Ascending aorta (tissue), 2 donors: ENCODE measurements at regions not wholly inside any gene's neighbourhood (a gene's known extent, or its start where the extent isn't known, plus 50 kb on each side); places are given as distances from the start of the nearest gene placed in this dataset.

Source experiments
- DNase-seq, 2 donors: peaks; one replicate each; pipeline ENCODE4 v3.0.0-alpha.2; 2019; ENCODE audit warnings: low spot score in 2 of 2
- H3K27ac ChIP-seq, 2 donors: fragments of 200-600 bp; sonication (generic); one replicate each; pipeline ENCODE4 v1.5.1; 2016 to 2017; ENCODE audit warnings: mild to moderate bottlenecking in 1 of 2
- H3K27me3 ChIP-seq: fragments of 200-600 bp; sonication (generic); one replicate; pipeline ENCODE4 v1.5.1; 2017
- H3K36me3 ChIP-seq, 2 donors: fragments of 200-600 bp; sonication (generic); one replicate each; pipeline ENCODE4 v1.5.1; 2016
- H3K4me1 ChIP-seq, 2 donors: fragments of 200-600 bp; sonication (generic); one replicate each; pipeline ENCODE4 v1.5.1; 2016 to 2017; ENCODE audit warnings: mild to moderate bottlenecking in 1 of 2
- H3K4me3 ChIP-seq, 2 donors: fragments of 200-600 bp; sonication (generic); one replicate each; pipeline ENCODE4 v1.5.1; 2016 to 2017; ENCODE audit warnings: mild to moderate bottlenecking in 1 of 2
- H3K9me3 ChIP-seq, 2 donors: fragments of 200-600 bp; sonication (generic); one replicate each; pipeline ENCODE4 v1.5.1; 2016
- intact Hi-C: fragments of 100-400 bp; cut with DNase I; formaldehyde crosslinking; loops from one replicate; pipeline ENCODE4 v1.15.1; 2023
- TF ChIP-seq, protein P1 (sequence below), 3 experiments: fragments of 200-600 bp in 2 of 3; fragments of 450-650 bp in 1 of 3; sonication (generic) in 2 of 3; IDR thresholded peaks; one replicate each; pipeline ENCODE4 v1.5.1; 2016 to 2019; ENCODE audit warnings: antibody characterized with exemption in 3 of 3, mild to moderate bottlenecking in 1 of 3, moderate library complexity in 1 of 3

DNA sequence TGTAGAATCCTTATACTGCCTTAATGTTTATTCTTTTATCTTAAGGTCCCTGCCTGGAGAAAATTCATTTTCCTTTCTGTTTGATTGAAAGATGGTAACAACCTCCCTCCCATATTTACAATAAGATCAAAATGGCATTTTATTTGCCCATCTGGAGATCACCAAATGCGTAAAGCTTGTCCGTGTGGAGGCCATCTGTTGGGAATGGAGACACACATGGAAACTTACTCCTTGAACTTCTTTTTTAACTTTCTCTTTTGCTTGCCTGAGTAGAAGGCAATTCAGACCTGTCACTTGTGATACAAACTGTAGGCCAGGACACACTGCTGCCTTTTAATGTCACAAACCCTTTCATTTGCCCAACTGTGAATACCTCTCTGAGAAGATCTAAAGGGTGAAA lies 144.8 kb upstream of the CEP162 start:
- intact Hi-C loops: no loop called here
- Histone ChIP-seq H3K27me3 (no peaks in the 10 kb centered on the region), H3K27ac (no peak overlapping the region), H3K4me3 (no peak overlapping the region), H3K4me1 (no peaks in the 10 kb centered on the region), H3K9me3 (no peaks in the 10 kb centered on the region), H3K36me3 (no peaks in the 10 kb centered on the region)
- DNase-seq: no peak
- TF ChIP-seq, protein P1, sequence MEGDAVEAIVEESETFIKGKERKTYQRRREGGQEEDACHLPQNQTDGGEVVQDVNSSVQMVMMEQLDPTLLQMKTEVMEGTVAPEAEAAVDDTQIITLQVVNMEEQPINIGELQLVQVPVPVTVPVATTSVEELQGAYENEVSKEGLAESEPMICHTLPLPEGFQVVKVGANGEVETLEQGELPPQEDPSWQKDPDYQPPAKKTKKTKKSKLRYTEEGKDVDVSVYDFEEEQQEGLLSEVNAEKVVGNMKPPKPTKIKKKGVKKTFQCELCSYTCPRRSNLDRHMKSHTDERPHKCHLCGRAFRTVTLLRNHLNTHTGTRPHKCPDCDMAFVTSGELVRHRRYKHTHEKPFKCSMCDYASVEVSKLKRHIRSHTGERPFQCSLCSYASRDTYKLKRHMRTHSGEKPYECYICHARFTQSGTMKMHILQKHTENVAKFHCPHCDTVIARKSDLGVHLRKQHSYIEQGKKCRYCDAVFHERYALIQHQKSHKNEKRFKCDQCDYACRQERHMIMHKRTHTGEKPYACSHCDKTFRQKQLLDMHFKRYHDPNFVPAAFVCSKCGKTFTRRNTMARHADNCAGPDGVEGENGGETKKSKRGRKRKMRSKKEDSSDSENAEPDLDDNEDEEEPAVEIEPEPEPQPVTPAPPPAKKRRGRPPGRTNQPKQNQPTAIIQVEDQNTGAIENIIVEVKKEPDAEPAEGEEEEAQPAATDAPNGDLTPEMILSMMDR (IDR thresholded peaks at IDR 0.05): no peak

DNA sequence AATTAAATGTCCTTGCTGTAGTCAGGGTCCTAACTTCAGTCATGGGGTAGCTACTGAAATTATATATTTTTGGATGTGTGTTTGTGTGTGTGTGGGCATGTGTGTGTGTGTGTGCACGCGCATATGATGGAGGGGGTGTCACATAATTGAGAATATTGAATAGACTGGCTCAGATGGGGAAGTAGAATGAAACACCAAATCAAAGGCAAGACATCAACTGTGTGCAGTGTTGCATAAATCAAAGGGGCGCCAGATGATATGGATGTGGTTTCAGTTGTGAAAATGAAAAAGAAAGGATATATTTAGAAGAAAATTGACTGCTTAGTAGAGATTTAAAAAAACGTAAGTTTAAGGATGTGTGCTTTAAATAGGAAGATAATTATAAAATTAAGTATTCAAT lies 144.2 kb upstream of the CEP162 start:
- TF ChIP-seq, protein P1 (IDR thresholded peaks at IDR 0.05): no peak

DNA sequence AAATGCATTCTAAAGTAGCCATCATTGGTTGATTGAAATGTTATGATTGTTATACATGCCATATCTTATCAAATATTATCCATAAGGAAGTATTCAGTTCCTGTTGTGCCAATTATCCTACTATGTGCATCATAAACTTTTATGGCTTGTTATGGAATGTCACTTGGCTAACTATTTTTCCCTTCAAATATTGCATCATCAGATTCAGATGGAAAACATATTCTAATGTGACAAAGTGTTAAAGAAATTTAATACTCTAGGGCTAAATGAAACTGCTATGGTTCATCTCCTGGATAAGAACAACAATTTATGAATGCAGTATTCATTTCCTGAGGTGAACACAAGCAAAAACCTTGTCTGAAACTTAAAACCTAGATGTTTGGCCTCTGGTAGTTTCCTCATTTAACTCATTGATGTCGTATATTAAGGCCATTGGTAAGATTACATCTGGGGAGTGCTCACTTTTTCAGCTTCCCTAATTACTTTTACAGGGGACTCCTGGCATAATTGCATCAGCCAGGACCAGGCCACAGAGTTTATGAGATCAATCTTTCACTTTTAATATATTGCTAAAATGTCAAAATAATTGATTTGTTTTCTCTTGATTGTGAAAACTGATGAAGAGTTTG lies 134.9 kb upstream of the CEP162 start:
- no peak for DNase-seq
- H3K9me3 ChIP-seq: no peaks in the 10 kb centered on the region
- no peaks in the 10 kb centered on the region for H3K27me3 ChIP-seq
- H3K36me3 ChIP-seq: no peaks in the 10 kb centered on the region
- TF ChIP-seq, protein P1 (IDR thresholded peaks at IDR 0.05): no peak
- no peaks in the 10 kb centered on the region for H3K4me1 ChIP-seq
- H3K27ac ChIP-seq: no peak overlapping the region
- intact Hi-C loops: no loop called here
- H3K4me3 ChIP-seq: no peak overlapping the region

More for the DNA sequence above, 144.2 kb upstream of the CEP162 start:
- Histone ChIP-seq H3K27ac (no peak overlapping the region), H3K36me3 (no peaks in the 10 kb centered on the region), H3K27me3 (no peaks in the 10 kb centered on the region), H3K4me3 (no peak overlapping the region), H3K4me1 (no peaks in the 10 kb centered on the region), H3K9me3 (no peaks in the 10 kb centered on the region)
- intact Hi-C loops: no loop called here
- DNase-seq: no peak

DNA sequence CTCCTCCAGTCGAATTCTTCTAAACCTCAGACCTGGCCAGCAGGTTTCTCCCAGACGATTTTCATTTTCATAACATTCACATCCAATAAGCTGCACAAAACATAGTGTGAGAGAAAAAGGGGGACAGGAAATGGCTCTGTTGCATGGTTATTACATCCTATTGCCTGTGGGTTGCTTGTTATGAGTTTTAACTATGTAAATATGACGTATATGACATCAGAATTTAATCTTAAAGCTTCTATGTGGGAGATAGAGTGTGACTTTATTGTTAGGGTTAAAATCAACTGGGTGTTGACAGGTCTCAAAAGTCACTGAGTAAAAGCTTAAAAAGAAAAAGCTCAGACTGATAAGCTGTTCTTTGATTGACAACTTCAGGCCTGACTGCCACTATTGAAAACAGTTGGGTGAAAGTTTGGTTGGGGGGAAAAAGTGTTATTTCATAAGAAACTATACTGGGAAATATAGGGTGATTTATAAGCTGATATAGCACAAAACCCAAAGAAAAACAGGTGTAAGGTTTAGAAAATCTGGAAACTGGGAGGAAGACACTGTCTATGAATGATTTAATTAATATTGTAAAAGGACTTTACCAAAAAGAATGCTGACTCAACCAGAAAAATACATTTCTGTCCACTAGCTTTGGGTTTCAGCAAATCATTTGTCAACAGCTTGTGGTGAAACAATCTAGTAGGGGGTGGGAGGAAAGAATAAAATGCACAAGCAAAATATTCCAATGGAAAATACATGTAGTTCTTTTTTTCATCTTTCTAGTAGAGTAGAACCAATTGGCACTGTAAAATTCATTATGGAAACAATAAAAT lies 134.1 kb upstream of the CEP162 start:
- no peaks in the 10 kb centered on the region for H3K27me3 ChIP-seq
- no peaks in the 10 kb centered on the region for H3K9me3 ChIP-seq
- intact Hi-C loops: no loop called here
- DNase-seq: no peak
- H3K27ac ChIP-seq: no peak overlapping the region
- TF ChIP-seq, protein P1 (IDR thresholded peaks at IDR 0.05): no peak
- H3K36me3 ChIP-seq: no peaks in the 10 kb centered on the region
- H3K4me3 ChIP-seq: no peak overlapping the region
- H3K4me1 ChIP-seq: no peaks in the 10 kb centered on the region

DNA sequence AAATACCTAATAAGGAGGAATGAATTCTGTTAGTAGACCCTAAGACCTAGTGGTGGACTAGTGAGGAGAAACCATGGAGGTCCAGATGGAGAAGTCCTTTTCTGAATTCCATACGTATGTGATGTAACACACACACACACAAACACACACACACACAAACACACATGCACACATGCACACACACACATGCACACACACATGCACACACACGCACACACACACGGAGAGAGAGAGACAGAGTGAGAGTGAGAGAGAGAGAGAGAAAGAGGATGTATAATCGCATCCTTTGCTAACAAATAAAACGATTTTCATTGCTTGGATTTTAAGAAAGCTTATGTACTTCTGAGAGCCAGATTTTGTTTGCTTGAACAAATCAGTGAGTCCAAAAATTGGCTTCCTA lies 132.6 kb upstream of the CEP162 start:
- no peaks in the 10 kb centered on the region for H3K27me3 ChIP-seq
- no peak overlapping the region for H3K27ac ChIP-seq
- TF ChIP-seq, protein P1 (IDR thresholded peaks at IDR 0.05): no peak
- H3K4me3 ChIP-seq: no peak overlapping the region
- no peak for DNase-seq
- no peaks in the 10 kb centered on the region for H3K9me3 ChIP-seq
- intact Hi-C loops: no loop called here
- H3K4me1 ChIP-seq: no peaks in the 10 kb centered on the region
- no peaks in the 10 kb centered on the region for H3K36me3 ChIP-seq
